Adrenal gland (tissue), 9 donors: ENCODE measurements at regions not wholly inside any gene's neighbourhood (a gene's known extent, or its start where the extent isn't known, plus 50 kb on each side); places are given as distances from the start of the nearest gene placed in this dataset.

Source experiments
- DNase-seq, 7 donors: peaks; one replicate each; pipeline ENCODE4 v3.0.0-alpha.2; 2019 to 2020
- H3K27ac ChIP-seq, 5 donors: fragments of 200-600 bp; sonication (generic) in 4 of 5; 1 replicate in 3 of 5; 2 replicates in 2 of 5; pipeline versions ENCODE4 v1.5.1 to v1.8.0; 2016 to 2020; ENCODE audit warnings: mild to moderate bottlenecking in 1 of 5
- H3K27me3 ChIP-seq: fragments of 200-600 bp; 2 replicates; pipeline ENCODE4 v1.8.0; 2021
- H3K36me3 ChIP-seq, 2 donors: fragments of 200-600 bp; replicated peaks in 1 of 2; 1 replicate in 1 of 2; 2 replicates in 1 of 2; pipeline versions ENCODE4 v1.5.1 to v1.8.0; 2018 to 2022
- H3K4me1 ChIP-seq, 2 donors: fragments of 200-600 bp; replicated peaks in 1 of 2; 1 replicate in 1 of 2; 2 replicates in 1 of 2; pipeline versions ENCODE4 v1.5.1 to v1.8.0; 2018 to 2021
- H3K4me3 ChIP-seq, 4 donors: fragments of 200-600 bp; sonication (generic) in 3 of 4; one replicate each; pipeline ENCODE4 v1.5.1; 2016 to 2018
- H3K9me3 ChIP-seq, 3 donors: fragments of 200-600 bp; sonication (generic) in 1 of 3; replicated peaks in 1 of 3; 1 replicate in 2 of 3; 2 replicates in 1 of 3; pipeline versions ENCODE4 v1.5.1 to v1.8.0; 2016 to 2021
- CTCF ChIP-seq, 6 experiments: fragments of 450-650 bp in 4 of 6; fragments of 200-600 bp in 2 of 6; sonication (generic) in 1 of 6; IDR thresholded peaks; 1 replicate in 5 of 6; 2 replicates in 1 of 6; pipeline versions ENCODE4 v1.5.1 to v1.8.0; 2016 to 2021; ENCODE audit warnings: antibody characterized with exemption in 6 of 6, mild to moderate bottlenecking in 2 of 6, moderate library complexity in 1 of 6
- POLR2A ChIP-seq, 2 donors: fragments of 450-650 bp; IDR thresholded peaks; one replicate each; pipeline ENCODE4 v1.6.1; 2017; ENCODE audit warnings: antibody characterized with exemption in 2 of 2, mild to moderate bottlenecking in 2 of 2, moderate library complexity in 1 of 2
- WGBS, 4 donors: extraction: QIAGEN DNeasy Blood & Tissue Kit in 2 of 4; methylation state at CpG; one replicate each; pipeline versions ENCODE4 v1.1.5 to v1.1.7; 2013 to 2017; 5-methylcytosine and 5-hydroxymethylcytosine counted together
- intact Hi-C, 2 donors: fragments of 100-400 bp; cut with DNase I; formaldehyde crosslinking; loops; one replicate each; pipeline versions ENCODE4 v1.14.1 to v1.15.0; 2022 to 2023
- donor health status: healthy with polysubstance abuse.
- donor health status: Bipolar disorder and iron deficiency.
- donor health status: DM: yes; HTN: yes; CAD: no.
- donor health status: DM: no; HTN: no; CAD: no.
- donor health status: DM: no; HTN: no; CAD: no.

GRCh38 chr2:19158896-19159295, 199.5 kb downstream of the OSR1 start:
- intact Hi-C loops, result no loop called here
- no peaks in the 10 kb centered on the region for H3K36me3 ChIP-seq
- TF ChIP-seq POLR2A (IDR thresholded peaks at IDR 0.05) (no peak), CTCF (IDR thresholded peaks at IDR 0.05) (no peak)
- WGBS, 4 donors, result 48 to 80% (median 63%) methylated on average over 4 of the region's 4 CpGs
- H3K4me3 ChIP-seq, result no peak overlapping the region
- no peaks in the 10 kb centered on the region for H3K4me1 ChIP-seq
- DNase-seq, result no peak
- no peak overlapping the region for H3K27ac ChIP-seq
- no peaks in the 10 kb centered on the region for H3K27me3 ChIP-seq
- no peaks in the 10 kb centered on the region for H3K9me3 ChIP-seq

- H3K9me3 ChIP-seq, result no peaks in the 10 kb centered on the region
- no peak overlapping the region for H3K4me3 ChIP-seq
- no peaks in the 10 kb centered on the region for H3K4me1 ChIP-seq
- no peak overlapping the region for H3K27ac ChIP-seq
- DNase-seq, result no peak
- no peaks in the 10 kb centered on the region for H3K27me3 ChIP-seq
- intact Hi-C loops, result no loop called here
- H3K36me3 ChIP-seq, result no peaks in the 10 kb centered on the region
- WGBS, 4 donors, result 23 to 72% (median 33%) methylated on average over 1 of the region's 1 CpG
- no peak for TF ChIP-seq CTCF (IDR thresholded peaks at IDR 0.05)
- TF ChIP-seq POLR2A (IDR thresholded peaks at IDR 0.05), result no peak
Observed at GRCh38 chr2:19158211-19158610, 200.2 kb downstream of the OSR1 start.

GRCh38 chr2:19156646-19157045, 201.8 kb downstream of the OSR1 start:
- intact Hi-C loops, result no loop called here
- Histone ChIP-seq H3K4me3 (no peak overlapping the region), H3K36me3 (no peaks in the 10 kb centered on the region), H3K9me3 (no peaks in the 10 kb centered on the region), H3K27ac (no peak overlapping the region), H3K27me3 (no peaks in the 10 kb centered on the region), H3K4me1 (no peaks in the 10 kb centered on the region)
- no peak for TF ChIP-seq POLR2A (IDR thresholded peaks at IDR 0.05)
- no peak for TF ChIP-seq CTCF (IDR thresholded peaks at IDR 0.05)
- DNase-seq, result no peak
- WGBS, 4 donors, result 88 to 95% (median 90%) methylated on average over 1 of the region's 1 CpG

- no peak for DNase-seq
- Histone ChIP-seq H3K36me3 (no peaks in the 10 kb centered on the region), H3K27ac (no peak overlapping the region), H3K27me3 (no peaks in the 10 kb centered on the region), H3K4me3 (no peak overlapping the region), H3K4me1 (no peaks in the 10 kb centered on the region), H3K9me3 (peaks cover 0 to 6% (median 0%) of the 10 kb centered on the region in 3 donors)
- 79 to 95% (median 89%) methylated on average over 2 of the region's 2 CpGs; no CpG with 5 or more reads in 1 of the 4 donors for WGBS, 4 donors
- TF ChIP-seq CTCF (IDR thresholded peaks at IDR 0.05) (no peak), POLR2A (IDR thresholded peaks at IDR 0.05) (no peak)
- intact Hi-C loops, result no loop called here
Observed at GRCh38 chr2:19150726-19151125, 207.7 kb downstream of the OSR1 start.
